ENCODE measurements at regions not wholly inside any gene's neighbourhood (a gene's known extent, or its start where the extent isn't known, plus 50 kb on each side); places are given as distances from the start of the nearest gene placed in this dataset.

GRCh38 chr15:77852241-77853007, 219.7 kb upstream of the LINGO1 start:
- Histone ChIP-seq H3K27me3 (ENCODE audit: insufficient read depth, low read depth, low read length) (no peaks in the 10 kb centered on the region), H3K27ac (ENCODE audit: low read length) (no peak overlapping the region), H3K36me3 (ENCODE audit: insufficient read depth, low read length) (no peaks in the 10 kb centered on the region), H3F3A (ENCODE audit: insufficient read depth, low read length, poor library complexity, severe bottlenecking) (no peaks in the 10 kb centered on the region), H3K4me2 (ENCODE audit: low read length) (no peak overlapping the region), H3K9ac (ENCODE audit: low read length) (no peak overlapping the region), H2AFZ (ENCODE audit: low read depth, low read length) (no peak overlapping the region), H3K79me2 (replicated peaks; ENCODE audit: insufficient read depth, low read length) (no peaks in the 10 kb centered on the region), H4K20me1 (ENCODE audit: insufficient read depth) (no peaks in the 10 kb centered on the region), H3K9me2 (ENCODE audit: insufficient read depth, low read length) (no peaks in the 10 kb centered on the region), H3K9me3 (ENCODE audit: low read length) (no peaks in the 10 kb centered on the region), H3K4me3 (ENCODE audit: low read length) (no peak overlapping the region)
- TF ChIP-seq POLR2AphosphoS5 (IDR thresholded peaks at IDR 0.05) (no peak), MXI1 (conservative IDR thresholded peaks at IDR 0.05; ENCODE audit: poor library complexity, severe bottlenecking) (no peak), TAF1 (IDR thresholded peaks at IDR 0.05; ENCODE audit: low read depth) (no peak), EP300 (conservative IDR thresholded peaks at IDR 0.05; ENCODE audit: poor library complexity, severe bottlenecking) (no peak), REST (IDR thresholded peaks at IDR 0.05; ENCODE audit: borderline replicate concordance) (no peak), CTCF (IDR thresholded peaks at IDR 0.05; ENCODE audit: poor library complexity, severe bottlenecking) (no peak), EZH2 (IDR thresholded peaks at IDR 0.05; ENCODE audit: borderline replicate concordance, insufficient read depth, low read length, poor library complexity, severe bottlenecking) (no peak), RAD21 (conservative IDR thresholded peaks at IDR 0.05) (no peak), SMC3 (conservative IDR thresholded peaks at IDR 0.05; ENCODE audit: poor library complexity) (no peak)

- H3K9me2 ChIP-seq (ENCODE audit: insufficient read depth, low read length): no peaks in the 10 kb centered on the region
- no peaks in the 10 kb centered on the region for H4K20me1 ChIP-seq (ENCODE audit: insufficient read depth)
- H3F3A ChIP-seq (ENCODE audit: insufficient read depth, low read length, poor library complexity, severe bottlenecking): no peaks in the 10 kb centered on the region
- no peaks in the 10 kb centered on the region for H3K9me3 ChIP-seq (ENCODE audit: low read length)
- H3K79me2 ChIP-seq (replicated peaks; ENCODE audit: insufficient read depth, low read length): no peaks in the 10 kb centered on the region
- H3K36me3 ChIP-seq (ENCODE audit: insufficient read depth, low read length): no peaks in the 10 kb centered on the region
- no peak overlapping the region for H3K27ac ChIP-seq (ENCODE audit: low read length)
- no peak overlapping the region for H3K4me3 ChIP-seq (ENCODE audit: low read length)
- H2AFZ ChIP-seq (ENCODE audit: low read depth, low read length): no peak overlapping the region
- TF ChIP-seq EZH2 (IDR thresholded peaks at IDR 0.05; ENCODE audit: borderline replicate concordance, insufficient read depth, low read length, poor library complexity, severe bottlenecking) (no peak), RAD21 (conservative IDR thresholded peaks at IDR 0.05) (no peak), POLR2AphosphoS5 (IDR thresholded peaks at IDR 0.05) (no peak), MXI1 (conservative IDR thresholded peaks at IDR 0.05; ENCODE audit: poor library complexity, severe bottlenecking) (no peak), EP300 (conservative IDR thresholded peaks at IDR 0.05; ENCODE audit: poor library complexity, severe bottlenecking) (no peak), CTCF (IDR thresholded peaks at IDR 0.05; ENCODE audit: poor library complexity, severe bottlenecking) (no peak), TAF1 (IDR thresholded peaks at IDR 0.05; ENCODE audit: low read depth) (no peak), REST (IDR thresholded peaks at IDR 0.05; ENCODE audit: borderline replicate concordance) (no peak), SMC3 (conservative IDR thresholded peaks at IDR 0.05; ENCODE audit: poor library complexity) (no peak)
- H3K27me3 ChIP-seq (ENCODE audit: insufficient read depth, low read depth, low read length): no peaks in the 10 kb centered on the region
- H3K4me2 ChIP-seq (ENCODE audit: low read length): no peak overlapping the region
- H3K9ac ChIP-seq (ENCODE audit: low read length): no peak overlapping the region
Measured at GRCh38 chr15:77851691-77852090, 219.0 kb upstream of the LINGO1 start.

Measured in neural cell (in vitro differentiated cells).